Endothelial cell (in vitro differentiated cells): ENCODE measurements at regions not wholly inside any gene's neighbourhood (a gene's known extent, or its start where the extent isn't known, plus 50 kb on each side); places are given as distances from the start of the nearest gene placed in this dataset.
"Not testable (repeated sequence)": the region's sequence is repeated elsewhere in the genome, so short reads cannot be mapped to it uniquely, and the experiment has no call there.

Experiments
- DNase-seq: peaks from one replicate; pipeline ENCODE4 v3.0.0; 2021; ENCODE audit warnings: low spot score
- H3K27ac Mint-ChIP-seq: one replicate; pipeline ENCODE4 v1.8.0; 2021; ENCODE audit warnings: mixed read lengths, inconsistent platforms; ENCODE audit not compliant: unreplicated experiment
- H3K27me3 Mint-ChIP-seq: one replicate; pipeline ENCODE4 v1.8.0; 2021; ENCODE audit warnings: mild to moderate bottlenecking, moderate library complexity, mixed read lengths, inconsistent platforms; ENCODE audit not compliant: unreplicated experiment
- H3K36me3 Mint-ChIP-seq: one replicate; pipeline ENCODE4 v1.8.0; 2021; ENCODE audit warnings: mild to moderate bottlenecking, low read depth, mixed read lengths, inconsistent platforms; ENCODE audit not compliant: unreplicated experiment
- H3K4me1 Mint-ChIP-seq: one replicate; pipeline ENCODE4 v1.8.0; 2021; ENCODE audit warnings: mild to moderate bottlenecking, mixed read lengths, inconsistent platforms; ENCODE audit not compliant: unreplicated experiment
- H3K4me3 Mint-ChIP-seq: one replicate; pipeline ENCODE4 v1.8.0; 2021; ENCODE audit warnings: mild to moderate bottlenecking, mixed read lengths, inconsistent platforms; ENCODE audit not compliant: unreplicated experiment
- H3K9me3 Mint-ChIP-seq: one replicate; pipeline ENCODE4 v1.8.0; 2021; ENCODE audit warnings: mixed read lengths, inconsistent platforms; ENCODE audit not compliant: unreplicated experiment
- CTCF ChIP-seq: fragments of 200-600 bp; sonication (generic); IDR thresholded peaks from one replicate; pipeline ENCODE4 v1.5.0; 2021; ENCODE audit warnings: antibody characterized with exemption; ENCODE audit not compliant: unreplicated experiment

GRCh38 chr11:23644443-23644842 is 784.2 kb upstream of the CCDC179 start:
- H3K36me3 Mint-ChIP-seq = no peaks in the 10 kb centered on the region
- no peak for DNase-seq
- no peak overlapping the region for H3K27ac Mint-ChIP-seq
- no peaks in the 10 kb centered on the region for H3K9me3 Mint-ChIP-seq
- H3K27me3 Mint-ChIP-seq = no peaks in the 10 kb centered on the region
- H3K4me3 Mint-ChIP-seq = no peak overlapping the region
- no peaks in the 10 kb centered on the region for H3K4me1 Mint-ChIP-seq
- no peak for TF ChIP-seq CTCF

GRCh38 chr11:23652336-23652735 is 792.1 kb upstream of the CCDC179 start:
- DNase-seq, H3K4me3 Mint-ChIP-seq, H3K4me1 Mint-ChIP-seq, H3K36me3 Mint-ChIP-seq, H3K27me3 Mint-ChIP-seq, H3K9me3 Mint-ChIP-seq, H3K27ac Mint-ChIP-seq: not testable (repeated sequence)

GRCh38 chr11:23653071-23653675 is 792.9 kb upstream of the CCDC179 start:
- Mint-ChIP-seq H3K36me3 (no peaks in the 10 kb centered on the region), H3K4me3 (no peak overlapping the region), H3K27me3 (no peaks in the 10 kb centered on the region), H3K4me1 (no peaks in the 10 kb centered on the region), H3K27ac (no peak overlapping the region), H3K9me3 (no peaks in the 10 kb centered on the region)
- TF ChIP-seq CTCF = no peak
- DNase-seq = no peak

GRCh38 chr11:23668324-23668723 is 808.0 kb upstream of the CCDC179 start:
- H3K27ac Mint-ChIP-seq = no peak overlapping the region

GRCh38 chr11:23673366-23673765 is 813.1 kb upstream of the CCDC179 start:
- no peak for DNase-seq
- TF ChIP-seq CTCF = no peak
- no peak overlapping the region for H3K27ac Mint-ChIP-seq
- no peaks in the 10 kb centered on the region for H3K9me3 Mint-ChIP-seq
- H3K27me3 Mint-ChIP-seq = no peaks in the 10 kb centered on the region
- H3K36me3 Mint-ChIP-seq = no peaks in the 10 kb centered on the region
- no peak overlapping the region for H3K4me3 Mint-ChIP-seq
- H3K4me1 Mint-ChIP-seq = no peaks in the 10 kb centered on the region

More at GRCh38 chr11:23668324-23668723, 808.0 kb upstream of the CCDC179 start:
- Mint-ChIP-seq H3K4me3 (no peak overlapping the region), H3K36me3 (no peaks in the 10 kb centered on the region), H3K4me1 (no peaks in the 10 kb centered on the region), H3K27me3 (peaks cover 1% of the 10 kb centered on the region), H3K9me3 (no peaks in the 10 kb centered on the region)
- DNase-seq = no peak
- no peak for TF ChIP-seq CTCF

GRCh38 chr11:23674866-23675265 is 814.6 kb upstream of the CCDC179 start:
- no peak for DNase-seq
- Mint-ChIP-seq H3K27me3 (no peaks in the 10 kb centered on the region), H3K9me3 (no peaks in the 10 kb centered on the region), H3K27ac (no peak overlapping the region), H3K4me3 (no peak overlapping the region), H3K36me3 (no peaks in the 10 kb centered on the region), H3K4me1 (no peaks in the 10 kb centered on the region)
- TF ChIP-seq CTCF = no peak
